Right forelimb (tissue), 1 donor: ENCODE measurements at regions not wholly inside any gene's neighbourhood (a gene's known extent, or its start where the extent isn't known, plus 50 kb on each side); places are given as distances from the start of the nearest gene placed in this dataset.
"Not testable (repeated sequence)": the region's sequence is repeated elsewhere in the genome, so short reads cannot be mapped to it uniquely, and the experiment has no call there.

Source experiments
- DNase-seq: peaks from one replicate; pipeline ENCODE4 v3.0.0-alpha.2; 2018

DNA sequence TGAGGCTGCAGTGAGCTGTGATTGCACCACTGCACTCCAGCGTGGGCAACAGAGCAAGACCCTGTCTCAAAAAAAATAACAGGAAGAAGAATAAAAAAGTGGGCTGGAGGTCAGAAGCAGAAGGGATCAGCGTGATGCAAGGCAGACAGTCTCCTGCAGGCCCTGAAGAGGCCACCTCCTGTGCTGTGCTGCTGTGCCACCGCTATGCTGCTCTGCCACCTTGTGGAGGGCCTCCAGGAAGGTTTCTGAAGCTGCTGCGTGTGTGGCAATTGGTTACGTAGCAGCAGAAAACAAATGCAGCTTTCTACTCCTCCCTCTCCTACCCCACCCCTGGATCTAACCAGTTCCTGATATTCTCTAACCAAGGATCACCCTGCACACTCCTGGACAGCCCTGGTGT, 815.5 kb downstream of the KCNJ18 start:
- DNase-seq = no peak

DNA sequence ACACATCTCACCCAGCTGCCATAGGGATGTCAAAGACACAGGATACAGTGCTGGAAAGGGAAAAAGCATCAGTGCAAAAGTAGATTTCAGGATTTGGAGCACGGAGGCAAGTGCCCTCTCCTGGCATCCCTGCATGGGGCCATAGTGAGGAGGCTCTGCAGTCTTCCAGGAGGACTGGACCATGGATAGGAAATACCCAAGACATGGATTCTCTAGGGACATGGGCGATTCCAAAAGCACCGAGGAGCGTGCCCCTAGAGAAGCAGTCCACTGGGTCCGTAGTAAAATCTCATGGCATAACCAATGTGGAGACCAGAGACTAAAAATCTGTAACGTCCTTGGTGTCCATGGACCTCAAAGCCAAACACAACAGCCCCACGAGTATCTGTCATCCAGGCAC, 818.2 kb downstream of the KCNJ18 start:
- no peak for DNase-seq

DNA sequence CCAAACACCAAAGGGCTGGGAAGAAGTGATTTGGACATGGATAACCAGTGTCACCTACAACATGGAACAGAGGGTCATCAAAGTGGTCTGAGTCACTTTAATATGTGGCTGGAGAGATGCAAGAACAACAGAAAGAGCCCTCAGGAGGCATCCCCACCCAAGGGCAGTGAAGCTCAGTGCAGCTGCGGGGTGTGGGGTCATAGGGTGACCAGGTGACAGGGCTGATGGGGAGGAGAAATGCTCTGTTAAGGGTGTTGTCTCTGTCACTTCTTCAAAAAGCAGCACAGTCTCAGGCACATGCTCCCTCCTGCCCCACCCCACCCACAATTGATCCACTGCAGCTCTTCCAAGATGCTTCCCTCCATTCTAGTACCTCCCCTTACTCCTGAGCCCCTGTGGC, 819.1 kb downstream of the KCNJ18 start:
- no peak for DNase-seq

DNA sequence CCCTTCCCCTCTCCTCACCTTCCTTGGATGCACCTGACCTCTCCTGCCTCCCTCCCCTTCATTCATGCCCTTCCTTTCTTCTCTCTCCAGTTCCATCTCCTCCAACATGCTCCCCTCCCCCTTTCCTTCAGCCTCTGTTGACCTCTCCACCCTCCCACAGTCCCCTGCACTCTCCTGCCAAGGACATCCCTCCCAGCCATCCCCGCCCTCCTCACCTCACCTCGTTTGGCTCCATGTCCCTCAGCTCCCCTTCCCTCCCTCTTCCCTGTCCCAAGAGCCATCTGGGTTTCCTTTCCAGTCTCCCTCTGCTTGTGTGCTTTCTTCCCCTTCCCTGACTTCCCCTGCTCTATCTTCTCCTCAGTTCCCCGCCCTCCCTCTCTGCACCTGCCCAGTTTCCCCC, 819.7 kb downstream of the KCNJ18 start:
- DNase-seq = no peak

DNA sequence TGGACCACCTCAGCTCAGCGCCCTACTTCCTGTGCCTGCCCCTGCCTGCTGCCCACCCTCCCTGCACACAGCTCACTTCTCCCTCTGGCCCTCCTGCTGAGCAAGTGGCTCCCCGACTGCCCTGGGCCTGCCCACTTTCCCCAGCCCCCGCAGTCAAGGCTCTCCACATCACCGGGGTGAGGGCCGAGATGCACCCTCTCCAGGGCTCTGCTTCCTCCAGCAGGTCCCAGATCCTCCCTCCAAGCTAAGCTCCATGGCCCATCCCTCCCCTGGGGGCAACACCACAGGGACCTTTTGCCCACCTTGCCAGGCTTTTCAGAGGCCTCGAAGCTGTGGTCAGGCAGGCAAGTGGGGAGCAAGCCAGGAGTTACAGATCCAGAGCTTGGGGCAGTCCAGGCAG, 820.2 kb downstream of the KCNJ18 start:
- no peak for DNase-seq

DNA sequence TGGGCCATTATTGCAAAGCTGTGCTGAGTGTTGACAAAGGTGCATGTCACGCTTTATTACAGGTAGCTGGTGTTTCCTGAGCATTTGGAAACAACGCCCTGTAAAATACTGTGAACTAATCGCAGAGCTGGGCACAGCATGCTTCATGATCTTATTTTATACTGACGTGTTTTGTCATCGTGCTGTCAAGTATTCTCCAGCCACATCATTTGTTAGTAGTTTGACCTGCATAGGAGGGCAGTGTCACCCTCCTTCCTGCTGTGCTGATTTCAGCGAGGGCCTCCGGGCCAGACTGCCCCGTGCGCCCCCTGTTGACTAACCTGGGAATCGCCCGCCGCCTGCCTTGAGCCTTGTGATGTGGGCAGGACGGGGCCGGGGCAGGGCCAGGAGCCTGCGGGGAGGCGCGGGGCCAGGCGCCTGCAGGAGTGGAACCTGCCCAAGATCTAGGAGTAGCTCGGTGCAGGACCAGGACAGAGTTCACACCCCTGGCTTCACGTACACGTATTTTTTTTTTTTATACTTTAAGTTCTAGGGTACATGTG, 820.7 kb downstream of the KCNJ18 start:
- no peak for DNase-seq

DNA sequence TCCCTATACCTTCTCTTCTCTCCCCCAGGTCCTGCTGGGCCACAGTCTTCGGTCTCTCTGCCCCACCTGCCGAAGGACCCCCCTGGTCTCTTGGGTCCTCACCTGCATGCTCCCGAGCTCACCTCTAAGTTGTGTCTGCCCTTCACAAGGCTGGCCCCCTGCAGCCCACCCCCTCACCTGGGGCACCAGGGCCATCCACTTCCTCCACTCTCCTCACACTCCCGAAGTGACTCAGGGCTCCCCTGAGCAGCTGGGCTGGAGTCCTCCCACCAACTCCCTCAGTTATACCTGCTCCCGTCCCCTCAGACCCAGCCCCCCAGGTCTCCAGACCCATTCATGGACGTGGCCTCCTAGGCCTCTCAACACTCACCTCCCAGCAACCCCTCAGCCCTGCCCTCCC, 822.0 kb downstream of the KCNJ18 start:
- DNase-seq = no peak

DNA sequence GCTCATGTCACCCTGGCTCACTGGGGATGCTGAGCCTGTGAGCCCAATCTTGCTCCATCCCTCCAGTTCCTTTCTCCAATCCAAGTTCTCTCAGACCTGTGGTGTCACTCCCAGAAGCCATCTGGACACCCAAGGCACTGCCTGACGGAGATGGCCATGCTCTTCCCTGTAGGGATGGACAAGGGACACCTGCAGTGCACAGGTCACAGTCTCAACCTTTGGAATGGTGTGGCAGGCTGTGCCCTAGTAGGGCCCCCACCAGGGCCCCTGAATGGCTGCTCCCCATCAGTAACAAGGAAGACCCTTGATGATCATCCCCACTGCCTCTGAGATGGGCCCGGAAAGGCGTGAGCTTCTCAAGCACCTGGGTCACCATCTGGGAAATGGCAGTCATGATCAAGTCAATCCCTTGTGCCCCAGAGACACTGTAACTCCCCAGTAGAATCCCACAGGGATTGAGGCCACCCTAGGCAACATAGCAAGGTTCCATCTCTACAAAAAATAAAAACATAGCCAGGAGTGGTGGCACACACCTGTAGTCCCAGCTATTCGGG, 822.5 kb downstream of the KCNJ18 start:
- no peak for DNase-seq

DNA sequence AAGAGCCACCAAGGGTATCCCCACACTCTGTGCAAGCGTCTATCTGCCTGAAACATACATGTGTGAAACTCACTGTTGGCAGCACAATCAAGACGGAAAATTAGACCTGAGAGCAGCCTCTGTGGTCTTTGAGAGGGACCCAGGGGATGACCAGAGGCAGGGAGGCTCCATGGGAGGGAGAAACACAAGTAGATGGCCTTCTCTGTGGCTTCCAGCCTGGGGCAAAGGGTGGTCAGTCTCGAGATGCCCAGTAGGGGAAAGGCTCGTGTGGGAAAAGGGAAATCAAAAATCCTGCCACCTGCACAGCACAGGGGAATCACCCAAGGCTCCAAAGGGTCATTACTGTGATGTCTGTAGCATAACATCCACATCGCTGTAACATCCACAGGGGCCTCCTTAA, 823.3 kb downstream of the KCNJ18 start:
- no peak for DNase-seq

DNA sequence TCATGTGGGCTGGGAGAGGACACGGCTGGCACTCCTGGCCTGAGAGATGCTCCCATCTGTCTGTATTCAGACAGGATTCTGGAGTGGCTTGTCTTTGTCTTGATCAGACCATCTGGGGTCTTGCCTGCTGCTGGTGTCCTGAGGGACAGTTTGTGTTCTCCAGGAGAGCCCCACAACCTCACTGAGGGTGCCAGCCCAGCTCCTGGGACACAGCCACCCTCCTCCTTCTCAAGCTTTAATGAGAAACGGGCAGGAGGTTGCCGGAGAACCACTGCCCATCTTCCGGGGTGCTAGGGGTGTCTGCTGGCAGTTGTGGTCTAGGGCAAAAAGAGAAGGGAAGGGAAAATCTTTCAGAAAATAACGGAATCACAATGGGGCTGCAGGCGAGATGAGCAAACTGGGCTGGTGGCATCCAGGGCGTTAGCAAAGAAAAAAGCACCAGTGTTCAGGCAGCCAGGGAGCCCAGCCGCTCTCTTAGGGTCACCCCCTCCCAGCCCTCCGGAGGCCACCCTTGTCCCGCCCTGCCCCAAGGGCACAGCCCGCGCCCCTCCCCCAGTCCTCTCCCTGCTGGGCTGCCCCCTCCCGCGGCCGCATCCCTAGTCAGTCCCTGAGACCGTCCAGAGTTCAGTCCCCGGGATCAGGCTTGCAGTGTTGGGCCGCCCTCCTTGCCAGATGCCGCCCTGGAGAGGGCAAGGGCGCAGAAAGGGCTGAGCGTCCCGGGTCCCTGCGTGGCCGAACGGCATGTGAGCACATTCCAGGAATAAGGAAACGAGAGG, 824.7 kb downstream of the KCNJ18 start:
- no peak for DNase-seq

DNA sequence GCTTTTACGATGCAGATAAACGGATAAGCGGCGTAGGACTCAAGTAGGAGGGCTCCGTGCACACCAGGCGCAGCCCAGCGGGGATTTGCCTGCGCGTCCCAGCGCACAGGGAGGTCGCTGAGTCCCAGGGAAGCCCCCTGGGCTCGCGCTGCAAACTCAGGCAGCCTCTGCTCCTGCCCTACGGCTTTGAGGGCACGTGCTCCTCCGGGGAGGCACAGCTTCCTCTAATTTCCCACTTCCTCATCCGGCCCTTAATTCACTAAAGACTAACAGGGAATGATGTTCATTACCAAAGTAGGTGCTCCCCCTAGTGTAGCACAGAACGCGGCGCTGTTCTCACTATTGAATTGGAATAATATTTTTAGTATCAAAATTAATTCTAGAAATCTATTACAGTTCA, 825.4 kb downstream of the KCNJ18 start:
- DNase-seq = no peak

DNA sequence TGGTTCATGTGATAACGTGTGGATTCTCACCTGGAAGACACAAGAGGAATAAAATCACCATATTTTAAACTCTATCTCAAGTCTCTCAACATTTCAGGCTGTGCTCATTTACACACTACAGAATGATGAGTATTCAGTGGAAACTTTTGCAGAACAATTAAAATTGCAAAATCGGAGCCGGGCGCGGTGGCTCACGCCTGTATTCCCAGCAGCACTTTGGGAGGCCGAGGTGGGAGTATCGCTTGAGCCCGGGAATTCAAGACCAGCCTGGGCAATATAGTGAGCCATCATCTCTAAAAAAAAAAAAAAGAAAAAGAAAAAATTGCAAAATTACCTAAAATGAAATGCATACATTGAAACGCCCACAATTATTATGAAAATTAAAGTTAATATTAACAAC, 825.9 kb downstream of the KCNJ18 start:
- DNase-seq = no peak

DNA sequence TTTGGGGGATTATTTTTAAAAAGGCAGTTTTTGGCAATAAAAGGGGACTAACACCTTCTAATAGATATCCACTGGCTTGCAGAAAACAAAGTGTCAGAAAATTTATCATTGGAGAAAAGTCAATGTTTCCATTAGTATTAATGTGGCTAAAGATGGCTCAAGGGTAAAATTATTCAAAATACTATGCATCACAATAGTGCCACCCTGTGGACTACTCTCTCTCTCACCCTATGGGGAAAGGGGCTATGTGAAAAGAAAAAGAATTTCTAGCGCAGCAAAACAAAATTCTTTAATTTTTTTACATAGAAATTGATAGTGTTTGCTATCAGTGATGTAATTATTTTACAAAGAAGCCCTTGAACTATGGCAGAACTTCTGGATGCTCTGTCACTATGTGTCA, 856.5 kb downstream of the KCNJ18 start:
- DNase-seq = not testable (repeated sequence)

DNA sequence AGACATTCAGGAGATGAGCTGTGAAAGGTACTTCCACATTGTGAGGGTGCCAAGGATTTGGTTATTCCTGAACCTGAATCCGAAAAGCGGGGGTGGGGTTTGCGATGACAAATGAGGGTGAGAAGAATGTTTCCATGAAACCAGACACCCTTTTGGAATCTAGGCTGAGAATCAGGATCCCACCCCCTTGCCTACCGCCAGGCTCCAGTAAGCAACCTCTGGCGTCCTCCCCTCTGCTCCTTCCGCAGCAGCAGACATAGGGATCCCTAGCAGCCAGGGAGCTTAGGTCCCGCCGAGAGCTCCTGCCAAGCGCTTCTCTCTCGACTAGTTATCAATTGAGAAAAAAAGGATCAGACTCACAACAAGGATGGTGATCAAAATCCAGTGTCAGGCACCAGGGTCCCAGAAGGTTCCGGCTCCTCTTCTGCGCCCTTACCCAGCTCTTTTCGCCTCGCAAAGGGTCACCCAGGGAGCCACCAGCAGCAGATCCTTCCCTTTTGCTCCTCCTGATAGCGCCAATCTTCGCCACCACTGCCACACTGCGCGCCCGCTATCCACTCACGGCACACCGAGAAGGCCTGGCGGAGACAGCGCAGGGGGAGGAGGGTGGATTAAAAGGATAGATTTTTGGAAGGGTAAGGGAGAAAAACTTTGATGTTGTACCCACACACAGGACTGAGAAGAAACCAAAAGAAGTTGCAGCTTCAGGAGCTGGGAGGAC, 859.5 kb downstream of the KCNJ18 start:
- DNase-seq = not testable (repeated sequence)

DNA sequence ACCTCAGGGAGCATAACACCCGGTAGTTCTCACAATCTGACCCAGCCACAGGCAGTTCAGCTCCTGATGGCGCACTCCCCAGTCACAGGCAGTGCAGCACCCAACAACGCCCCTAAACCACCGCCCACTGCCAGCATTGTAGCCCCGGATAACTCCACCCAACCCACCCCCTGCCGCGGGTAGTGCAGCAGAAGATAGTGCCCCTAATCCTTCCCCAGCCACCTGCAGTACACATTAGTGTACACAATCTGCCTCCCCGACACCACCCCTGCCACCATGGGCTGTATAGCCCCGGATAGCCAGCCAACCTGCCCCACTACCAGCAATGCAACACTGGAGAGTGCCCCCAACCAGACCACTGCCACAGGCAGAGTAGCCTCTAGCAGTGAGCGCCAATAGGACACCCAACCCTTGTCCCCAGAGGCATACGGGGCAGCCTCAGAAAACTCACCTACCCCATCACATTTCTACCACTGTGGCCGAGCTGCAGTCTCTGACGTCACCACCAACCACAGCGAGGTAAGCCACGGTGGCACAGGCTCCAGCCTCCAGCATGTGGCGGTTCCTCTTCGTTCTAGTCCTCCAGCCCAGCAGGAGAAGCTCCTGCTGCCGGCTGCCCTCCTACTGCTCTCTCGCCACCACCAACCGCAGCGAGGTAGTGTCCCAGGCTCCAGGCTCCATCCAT, 877.3 kb downstream of the KCNJ18 start:
- DNase-seq = no peak

DNA sequence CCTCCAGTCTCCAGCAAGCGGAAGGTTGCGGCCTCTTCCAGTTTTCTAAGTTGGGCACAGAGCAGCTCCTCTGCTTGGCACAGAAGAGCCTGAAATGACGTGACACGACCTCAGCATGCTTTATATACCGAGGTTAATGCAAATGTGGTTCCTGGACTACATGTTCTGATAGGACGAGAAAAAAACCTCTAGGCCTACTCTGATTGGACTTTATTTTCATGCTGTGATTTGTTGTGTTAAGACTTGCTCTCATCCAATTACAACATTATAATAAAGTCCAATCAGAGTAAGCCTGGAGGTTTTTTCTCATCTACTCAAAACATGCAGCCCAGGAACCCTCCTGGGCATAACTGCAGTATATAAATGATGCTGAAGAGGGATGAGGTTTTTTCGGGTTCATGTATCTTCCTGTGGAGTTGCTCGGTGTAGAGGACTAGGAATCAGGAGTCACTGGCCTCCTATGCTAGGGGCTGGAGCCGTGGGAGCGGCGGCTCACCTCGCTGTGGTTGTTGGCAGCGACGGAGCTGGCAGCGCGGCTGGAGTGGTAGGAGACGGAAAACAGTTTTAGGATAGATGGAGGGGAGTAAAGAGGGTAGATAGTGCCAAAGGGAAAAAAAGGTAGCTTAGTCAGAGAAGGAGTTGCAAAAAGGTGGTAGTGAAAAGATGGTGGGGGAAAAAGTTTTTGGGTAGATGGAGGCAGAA, 878.0 kb downstream of the KCNJ18 start:
- no peak for DNase-seq

DNA sequence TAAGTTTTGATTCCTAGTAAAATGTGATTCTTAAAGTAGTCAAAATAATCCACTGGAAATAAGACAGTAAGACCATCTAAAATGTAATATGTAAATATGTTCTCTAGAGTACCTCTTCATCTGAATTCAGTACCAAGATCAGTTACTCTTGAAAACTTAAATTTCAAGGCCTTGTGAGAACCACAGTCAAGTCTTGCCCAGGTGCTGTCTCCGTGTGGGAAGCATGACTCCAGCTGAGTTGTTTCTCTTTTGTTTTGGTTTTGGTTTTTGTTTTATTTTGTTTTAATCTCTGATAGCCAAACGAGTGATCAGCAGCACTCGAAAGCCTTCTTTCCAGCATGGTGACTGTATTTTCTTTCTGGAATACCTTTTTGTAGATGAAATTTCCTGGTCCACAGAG, 907.0 kb downstream of the KCNJ18 start:
- no peak for DNase-seq

DNA sequence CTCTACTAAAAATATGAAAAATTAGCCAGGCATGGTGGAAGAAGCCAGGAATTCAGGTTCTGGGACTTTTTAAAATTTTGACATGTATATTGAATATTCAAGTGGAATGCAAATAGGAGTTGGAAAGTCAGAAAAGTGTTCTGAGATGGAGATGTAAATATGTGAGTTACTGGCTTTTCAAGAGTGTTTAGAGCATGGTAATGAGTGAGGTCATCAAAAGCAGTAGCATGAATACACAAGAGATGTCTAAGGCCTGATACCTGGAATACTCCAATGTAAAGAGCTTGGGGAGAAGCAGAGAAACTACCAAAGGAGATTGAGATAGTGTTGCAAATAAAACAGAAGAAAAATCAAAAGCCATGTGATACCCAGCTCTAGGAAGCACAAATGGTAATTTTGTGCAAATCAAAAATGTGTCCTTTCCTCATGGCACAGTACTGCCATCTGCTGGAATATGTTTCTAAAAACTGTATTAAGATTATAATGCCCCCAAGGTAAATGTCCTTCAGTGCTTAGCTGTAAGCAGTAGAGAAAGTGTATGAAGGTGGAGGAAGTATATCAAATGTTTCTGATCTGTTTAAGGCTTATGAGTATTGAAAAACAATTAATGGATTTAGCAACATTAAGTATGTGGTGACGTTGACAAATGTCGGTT, 908.4 kb downstream of the KCNJ18 start:
- DNase-seq = no peak
